Esophagus muscularis mucosa (tissue), 4 donors: ENCODE measurements at regions not wholly inside any gene's neighbourhood (a gene's known extent, or its start where the extent isn't known, plus 50 kb on each side); places are given as distances from the start of the nearest gene placed in this dataset.
"Not testable (repeated sequence)": the region's sequence is repeated elsewhere in the genome, so short reads cannot be mapped to it uniquely, and the experiment has no call there.

ENCODE experiments used
- DNase-seq: peaks from one replicate; pipeline ENCODE4 v3.0.0-alpha.2; 2017; ENCODE audit errors: extremely low spot score
- H3K27ac ChIP-seq, 4 donors: fragments of 200-600 bp; sonication (generic); replicated peaks in 1 of 4; 1 replicate in 3 of 4; 2 replicates in 1 of 4; pipeline ENCODE4 v1.5.1; 2016 to 2019; ENCODE audit warnings: mild to moderate bottlenecking in 1 of 4
- H3K27me3 ChIP-seq, 4 donors: fragments of 200-600 bp; sonication (generic); one replicate each; pipeline versions ENCODE4 v1.5.1 to v1.6.0; 2016 to 2019
- H3K36me3 ChIP-seq, 4 donors: fragments of 200-600 bp; sonication (generic); one replicate each; pipeline ENCODE4 v1.5.1; 2016 to 2019
- H3K4me1 ChIP-seq, 4 donors: fragments of 200-600 bp; sonication (generic); one replicate each; pipeline ENCODE4 v1.5.1; 2016 to 2019
- H3K4me3 ChIP-seq, 4 donors: fragments of 200-600 bp; sonication (generic); 1 replicate in 2 of 4; 2 replicates in 2 of 4; pipeline ENCODE4 v1.5.1; 2016 to 2019; ENCODE audit warnings: mild to moderate bottlenecking in 4 of 4, moderate library complexity in 1 of 4
- H3K9me3 ChIP-seq, 4 donors: fragments of 200-600 bp; sonication (generic); 1 replicate in 3 of 4; 2 replicates in 1 of 4; pipeline ENCODE4 v1.5.1; 2016 to 2019
- CTCF ChIP-seq, 3 experiments: fragments of 200-600 bp in 2 of 3; fragments of 450-650 bp in 1 of 3; sonication (generic) in 2 of 3; IDR thresholded peaks; one replicate each; pipeline ENCODE4 v1.5.1; 2017 to 2019; ENCODE audit warnings: antibody characterized with exemption in 3 of 3, mild to moderate bottlenecking in 2 of 3, moderate library complexity in 1 of 3
- EP300 ChIP-seq: sonication (generic); formaldehyde crosslinking; IDR thresholded peaks from one replicate; pipeline ENCODE4 v1.6.1; 2017; ENCODE audit warnings: antibody characterized with exemption
- POLR2A ChIP-seq: fragments of 450-650 bp; IDR thresholded peaks from one replicate; pipeline ENCODE4 v1.6.1; 2017; ENCODE audit warnings: antibody characterized with exemption, moderate library complexity, mild to moderate bottlenecking, low read depth
- POLR2AphosphoS5 ChIP-seq, 2 donors: sonication (generic); formaldehyde crosslinking; IDR thresholded peaks; one replicate each; pipeline ENCODE4 v1.6.1; 2017; ENCODE audit warnings: antibody characterized with exemption in 2 of 2
- WGBS: methylation state at CpG from one replicate; pipeline ENCODE4 v1.1.5; 2018; 5-methylcytosine and 5-hydroxymethylcytosine counted together
- intact Hi-C: fragments of 100-400 bp; cut with DNase I; formaldehyde crosslinking; loops from one replicate; pipeline ENCODE4 v1.15.1; 2023

GRCh38 chr6:57966757-57967156, 649.3 kb downstream of the PRIM2 start:
- H3K27ac ChIP-seq, H3K27me3 ChIP-seq, intact Hi-C loops: not testable (repeated sequence)

GRCh38 chr6:57971956-57972355, 654.5 kb downstream of the PRIM2 start:
- H3K9me3 ChIP-seq, DNase-seq, intact Hi-C loops, H3K36me3 ChIP-seq, H3K4me1 ChIP-seq, H3K27ac ChIP-seq, H3K4me3 ChIP-seq, H3K27me3 ChIP-seq: not testable (repeated sequence)
- 87% methylated on average over 4 of the region's 4 CpGs for WGBS

More at GRCh38 chr6:57966757-57967156, 649.3 kb downstream of the PRIM2 start:
- H3K4me1 ChIP-seq, H3K4me3 ChIP-seq, H3K9me3 ChIP-seq, DNase-seq, H3K36me3 ChIP-seq: not testable (repeated sequence)

GRCh38 chr6:57974653-57975052, 657.2 kb downstream of the PRIM2 start:
- DNase-seq, result no peak
- Histone ChIP-seq H3K4me1 (no peaks in the 10 kb centered on the region), H3K27ac (no peak overlapping the region), H3K27me3 (no peaks in the 10 kb centered on the region), H3K36me3 (no peaks in the 10 kb centered on the region), H3K9me3 (no peaks in the 10 kb centered on the region), H3K4me3 (no peak overlapping the region)
- intact Hi-C loops, result no loop called here
- WGBS, result 90% methylated on average over 7 of the region's 7 CpGs
- TF ChIP-seq EP300 (no peak), POLR2A (no peak), POLR2AphosphoS5 (IDR thresholded peaks at IDR 0.05) (no peak), CTCF (IDR thresholded peaks at IDR 0.05) (no peak)

- H3K27me3 ChIP-seq, DNase-seq, H3K9me3 ChIP-seq, H3K27ac ChIP-seq, H3K4me3 ChIP-seq, H3K36me3 ChIP-seq, intact Hi-C loops, H3K4me1 ChIP-seq: not testable (repeated sequence)
- WGBS, result 97% methylated on average over 7 of the region's 10 CpGs
These were observed 657.7 kb downstream of the PRIM2 start for GRCh38 chr6:57975127-57975526.

- H3K4me1 ChIP-seq, intact Hi-C loops, H3K9me3 ChIP-seq, H3K36me3 ChIP-seq, H3K4me3 ChIP-seq, DNase-seq, H3K27me3 ChIP-seq, H3K27ac ChIP-seq: not testable (repeated sequence)
- 48% methylated on average over 1 of the region's 1 CpG for WGBS
These were observed 658.9 kb downstream of the PRIM2 start for GRCh38 chr6:57976371-57976770.

- WGBS, result 44% methylated on average over 1 of the region's 1 CpG
- DNase-seq, intact Hi-C loops: not testable (repeated sequence)
These were observed 666.2 kb downstream of the PRIM2 start for GRCh38 chr6:57983603-57984002.

GRCh38 chr6:57984575-57984974, 667.1 kb downstream of the PRIM2 start:
- DNase-seq, H3K36me3 ChIP-seq, H3K27me3 ChIP-seq, H3K4me1 ChIP-seq, H3K4me3 ChIP-seq, intact Hi-C loops, H3K9me3 ChIP-seq, H3K27ac ChIP-seq: not testable (repeated sequence)
- whole genome bisulfite sequencing, result 35% methylated on average over 3 of the region's 3 CpGs

More at GRCh38 chr6:57983603-57984002, 666.2 kb downstream of the PRIM2 start:
- H3K4me1 ChIP-seq, H3K9me3 ChIP-seq, H3K27me3 ChIP-seq, H3K36me3 ChIP-seq, H3K27ac ChIP-seq, H3K4me3 ChIP-seq: not testable (repeated sequence)

GRCh38 chr6:57985734-57986133, 668.3 kb downstream of the PRIM2 start:
- WGBS, result 29% methylated on average over 4 of the region's 4 CpGs
- DNase-seq, intact Hi-C loops, H3K27ac ChIP-seq, H3K4me1 ChIP-seq, H3K27me3 ChIP-seq, H3K4me3 ChIP-seq, H3K36me3 ChIP-seq, H3K9me3 ChIP-seq: not testable (repeated sequence)

GRCh38 chr6:57986584-57986983, 669.2 kb downstream of the PRIM2 start:
- H3K4me3 ChIP-seq, H3K36me3 ChIP-seq, H3K9me3 ChIP-seq, intact Hi-C loops, H3K4me1 ChIP-seq, H3K27ac ChIP-seq, DNase-seq, H3K27me3 ChIP-seq: not testable (repeated sequence)
- 28% methylated on average over 2 of the region's 2 CpGs for WGBS

GRCh38 chr6:57989520-57990080, 672.2 kb downstream of the PRIM2 start:
- H3K4me3 ChIP-seq, H3K27ac ChIP-seq, H3K27me3 ChIP-seq, intact Hi-C loops, H3K4me1 ChIP-seq, H3K36me3 ChIP-seq, H3K9me3 ChIP-seq, DNase-seq: not testable (repeated sequence)
- 44% methylated on average over 2 of the region's 2 CpGs for WGBS

GRCh38 chr6:57998858-57999619, 681.6 kb downstream of the PRIM2 start:
- H3K9me3 ChIP-seq, H3K27ac ChIP-seq, DNase-seq, H3K4me1 ChIP-seq, H3K4me3 ChIP-seq, H3K27me3 ChIP-seq, intact Hi-C loops, H3K36me3 ChIP-seq: not testable (repeated sequence)
- WGBS, result 66% methylated on average over 6 of the region's 6 CpGs

GRCh38 chr6:58000233-58000632, 682.8 kb downstream of the PRIM2 start:
- intact Hi-C loops, DNase-seq, H3K27me3 ChIP-seq, H3K4me3 ChIP-seq, H3K27ac ChIP-seq, H3K4me1 ChIP-seq, H3K36me3 ChIP-seq, H3K9me3 ChIP-seq: not testable (repeated sequence)
- 73% methylated on average over 6 of the region's 6 CpGs for whole genome bisulfite sequencing
